ENCODE measurements at regions not wholly inside any gene's neighbourhood (a gene's known extent, or its start where the extent isn't known, plus 50 kb on each side); places are given as distances from the start of the nearest gene placed in this dataset.
"Not testable (repeated sequence)": the region's sequence is repeated elsewhere in the genome, so short reads cannot be mapped to it uniquely, and the experiment has no call there.

- H3K27ac ChIP-seq (ENCODE audit: low read depth, low read length) = no peak overlapping the region
- no peaks in the 10 kb centered on the region for H3K4me1 ChIP-seq (ENCODE audit: control insufficient read depth, insufficient read depth, low read length)
- no peaks in the 10 kb centered on the region for H3K36me3 ChIP-seq (ENCODE audit: control insufficient read depth, insufficient read depth, low read length)
- no peak overlapping the region for H3K4me3 ChIP-seq (ENCODE audit: low read depth, low read length)
- H3K9me3 ChIP-seq (ENCODE audit: control insufficient read depth, insufficient read depth, low read length) = no peaks in the 10 kb centered on the region
- DNase-seq (ENCODE audit: low read depth in 4 of 6, low spot score in 6 of 6) = peak in 1 of 6 donors; percentile 6
- H3K27me3 ChIP-seq (ENCODE audit: control insufficient read depth, insufficient read depth, low read length) = no peaks in the 10 kb centered on the region
- WGBS (ENCODE audit: insufficient coverage) = 84% methylated on average over 5 of the region's 5 CpGs
Observed at GRCh38 chr5:17966640-17967402, 332.6 kb downstream of the TAF11L14 start.

- Histone ChIP-seq H3K4me1 (ENCODE audit: control insufficient read depth, insufficient read depth, low read length) (no peaks in the 10 kb centered on the region), H3K4me3 (ENCODE audit: low read depth, low read length) (no peak overlapping the region), H3K27me3 (ENCODE audit: control insufficient read depth, insufficient read depth, low read length) (no peaks in the 10 kb centered on the region), H3K27ac (ENCODE audit: low read depth, low read length) (no peak overlapping the region), H3K9me3 (ENCODE audit: control insufficient read depth, insufficient read depth, low read length) (no peaks in the 10 kb centered on the region), H3K36me3 (ENCODE audit: control insufficient read depth, insufficient read depth, low read length) (no peaks in the 10 kb centered on the region)
- WGBS (ENCODE audit: insufficient coverage) = no CpG with 5 or more reads among the region's 1 CpG
- DNase-seq (ENCODE audit: low read depth in 4 of 6, low spot score in 6 of 6) = no peak
Observed at GRCh38 chr5:17976404-17976803, 342.1 kb downstream of the TAF11L14 start.

- no peak for DNase-seq (ENCODE audit: low read depth in 4 of 6, low spot score in 6 of 6)
- H3K36me3 ChIP-seq (ENCODE audit: control insufficient read depth, insufficient read depth, low read length) = no peaks in the 10 kb centered on the region
- no peak overlapping the region for H3K4me3 ChIP-seq (ENCODE audit: low read depth, low read length)
- 100% methylated on average over 2 of the region's 2 CpGs for whole genome bisulfite sequencing (ENCODE audit: insufficient coverage)
- no peaks in the 10 kb centered on the region for H3K27me3 ChIP-seq (ENCODE audit: control insufficient read depth, insufficient read depth, low read length)
- no peaks in the 10 kb centered on the region for H3K4me1 ChIP-seq (ENCODE audit: control insufficient read depth, insufficient read depth, low read length)
- H3K27ac ChIP-seq (ENCODE audit: low read depth, low read length) = no peak overlapping the region
- no peaks in the 10 kb centered on the region for H3K9me3 ChIP-seq (ENCODE audit: control insufficient read depth, insufficient read depth, low read length)
Observed at GRCh38 chr5:17978954-17979353, 344.7 kb downstream of the TAF11L14 start.

GRCh38 chr5:17982626-17983025 lies 348.4 kb downstream of the TAF11L14 start:
- 94% methylated on average over 2 of the region's 3 CpGs for WGBS (ENCODE audit: insufficient coverage)
- H3K4me3 ChIP-seq (ENCODE audit: low read depth, low read length); H3K27me3 ChIP-seq (ENCODE audit: control insufficient read depth, insufficient read depth, low read length); H3K36me3 ChIP-seq (ENCODE audit: control insufficient read depth, insufficient read depth, low read length); H3K27ac ChIP-seq (ENCODE audit: low read depth, low read length); H3K9me3 ChIP-seq (ENCODE audit: control insufficient read depth, insufficient read depth, low read length); DNase-seq (ENCODE audit: low read depth in 4 of 6, low spot score in 6 of 6); H3K4me1 ChIP-seq (ENCODE audit: control insufficient read depth, insufficient read depth, low read length): not testable (repeated sequence)

DNA sequence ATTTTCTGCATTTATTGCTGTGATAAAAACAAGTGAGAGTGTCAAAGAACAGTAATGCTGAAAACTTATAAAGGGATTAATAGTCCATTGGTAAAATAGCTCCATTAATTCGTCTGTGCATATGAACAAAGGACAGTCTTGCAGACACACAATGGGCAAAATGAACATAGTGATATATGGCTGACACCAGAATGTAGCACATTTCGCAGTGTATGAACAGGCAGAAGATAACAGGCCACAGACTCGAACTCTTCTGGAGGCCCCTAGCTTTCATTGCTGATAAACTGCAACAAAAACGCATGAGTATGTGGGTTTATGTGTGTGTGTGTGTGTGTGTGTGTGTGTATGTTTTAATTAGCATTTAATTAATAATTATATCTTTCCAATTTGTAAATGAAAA lies 354.8 kb downstream of the TAF11L14 start:
- H3K27me3 ChIP-seq (ENCODE audit: control insufficient read depth, insufficient read depth, low read length) = no peaks in the 10 kb centered on the region
- peak in 2 of 6 donors; percentile 23 to 69 for DNase-seq (ENCODE audit: low read depth in 4 of 6, low spot score in 6 of 6)
- H3K4me1 ChIP-seq (ENCODE audit: control insufficient read depth, insufficient read depth, low read length) = no peaks in the 10 kb centered on the region
- no peaks in the 10 kb centered on the region for H3K9me3 ChIP-seq (ENCODE audit: control insufficient read depth, insufficient read depth, low read length)
- WGBS (ENCODE audit: insufficient coverage) = 51% methylated on average over 2 of the region's 4 CpGs
- no peaks in the 10 kb centered on the region for H3K36me3 ChIP-seq (ENCODE audit: control insufficient read depth, insufficient read depth, low read length)
- no peak overlapping the region for H3K27ac ChIP-seq (ENCODE audit: low read depth, low read length)
- H3K4me3 ChIP-seq (ENCODE audit: low read depth, low read length) = no peak overlapping the region

GRCh38 chr5:17989567-17990563 lies 355.6 kb downstream of the TAF11L14 start:
- no peaks in the 10 kb centered on the region for H3K36me3 ChIP-seq (ENCODE audit: control insufficient read depth, insufficient read depth, low read length)
- H3K27me3 ChIP-seq (ENCODE audit: control insufficient read depth, insufficient read depth, low read length) = no peaks in the 10 kb centered on the region
- H3K4me1 ChIP-seq (ENCODE audit: control insufficient read depth, insufficient read depth, low read length) = no peaks in the 10 kb centered on the region
- H3K4me3 ChIP-seq (ENCODE audit: low read depth, low read length) = no peak overlapping the region
- no peak overlapping the region for H3K27ac ChIP-seq (ENCODE audit: low read depth, low read length)
- 19% methylated on average over 2 of the region's 6 CpGs for WGBS (ENCODE audit: insufficient coverage)
- DNase-seq (ENCODE audit: low read depth in 4 of 6, low spot score in 6 of 6) = peak in 5 of 6 donors; percentile 58 to 98 (median 61)
- H3K9me3 ChIP-seq (ENCODE audit: control insufficient read depth, insufficient read depth, low read length) = no peaks in the 10 kb centered on the region

DNA sequence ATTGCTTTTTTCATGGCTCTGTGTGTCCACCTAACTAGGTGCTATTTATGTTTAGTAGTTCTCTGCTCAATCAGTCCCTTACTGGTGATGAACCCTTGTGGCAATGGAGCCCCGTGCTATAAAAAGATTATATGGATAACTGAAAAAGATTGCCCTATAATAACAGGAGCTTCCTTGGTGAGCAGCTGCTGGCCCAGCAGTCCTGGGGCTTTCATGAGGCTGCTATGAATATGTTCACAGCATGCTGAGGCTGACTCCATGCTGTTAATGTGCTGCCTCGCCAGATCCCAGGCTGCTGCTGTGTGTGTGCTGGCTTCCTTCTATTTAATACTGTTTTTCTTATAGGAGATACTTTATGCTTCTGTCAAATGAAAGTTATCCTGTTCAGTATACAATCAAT lies 357.5 kb downstream of the TAF11L14 start:
- no CpG with 5 or more reads among the region's 2 CpGs for WGBS (ENCODE audit: insufficient coverage)
- H3K4me3 ChIP-seq (ENCODE audit: low read depth, low read length) = no peak overlapping the region
- H3K27me3 ChIP-seq (ENCODE audit: control insufficient read depth, insufficient read depth, low read length) = no peaks in the 10 kb centered on the region
- DNase-seq (ENCODE audit: low read depth in 4 of 6, low spot score in 6 of 6) = peak in 3 of 6 donors; percentile 37 to 93 (median 76)
- H3K27ac ChIP-seq (ENCODE audit: low read depth, low read length) = no peak overlapping the region
- H3K9me3 ChIP-seq (ENCODE audit: control insufficient read depth, insufficient read depth, low read length) = no peaks in the 10 kb centered on the region
- no peaks in the 10 kb centered on the region for H3K4me1 ChIP-seq (ENCODE audit: control insufficient read depth, insufficient read depth, low read length)
- H3K36me3 ChIP-seq (ENCODE audit: control insufficient read depth, insufficient read depth, low read length) = no peaks in the 10 kb centered on the region

DNA sequence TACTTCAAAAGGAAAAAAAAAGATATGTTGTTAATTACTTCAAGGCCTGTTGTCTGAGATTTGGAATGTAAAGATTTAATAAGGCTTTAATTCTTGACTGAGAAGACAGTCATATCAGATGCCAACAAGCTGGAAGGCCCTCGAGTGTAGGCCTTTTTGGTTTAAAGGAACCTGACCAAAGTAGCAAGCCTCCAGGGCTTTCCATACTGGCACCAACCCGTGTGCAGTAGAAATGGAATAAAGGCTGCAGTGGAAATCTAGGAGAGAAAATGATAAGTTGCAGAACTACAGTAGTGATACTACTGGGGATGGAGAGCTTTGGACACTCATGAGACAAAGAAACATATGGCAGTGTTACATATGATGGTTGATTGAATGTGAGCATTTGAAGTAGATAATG lies 358.0 kb downstream of the TAF11L14 start:
- WGBS (ENCODE audit: insufficient coverage) = 61% methylated on average over 2 of the region's 2 CpGs
- H3K27ac ChIP-seq (ENCODE audit: low read depth, low read length) = no peak overlapping the region
- H3K4me3 ChIP-seq (ENCODE audit: low read depth, low read length) = no peak overlapping the region

DNA sequence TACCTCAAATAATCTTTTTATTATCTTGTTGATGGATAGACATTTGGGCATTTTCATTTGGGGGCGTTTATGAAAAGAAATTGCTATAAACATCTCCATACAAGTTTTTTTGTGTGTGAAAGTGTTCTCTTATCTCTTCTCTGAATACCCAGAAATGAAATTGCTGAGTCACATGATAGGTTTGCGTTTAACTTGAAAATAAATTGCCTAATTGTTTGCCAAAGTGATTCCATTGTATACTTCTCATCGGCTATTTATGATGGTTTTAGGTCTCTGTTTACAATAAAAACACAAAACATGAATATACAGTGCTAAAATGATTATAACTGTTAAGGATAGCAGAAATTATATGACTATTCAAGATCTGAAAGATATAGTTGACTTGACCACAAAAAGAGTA lies 361.7 kb downstream of the TAF11L14 start:
- WGBS (ENCODE audit: insufficient coverage) = no CpG with 5 or more reads among the region's 3 CpGs
- Histone ChIP-seq H3K27ac (ENCODE audit: low read depth, low read length) (no peak overlapping the region), H3K27me3 (ENCODE audit: control insufficient read depth, insufficient read depth, low read length) (no peaks in the 10 kb centered on the region), H3K4me3 (ENCODE audit: low read depth, low read length) (no peak overlapping the region), H3K4me1 (ENCODE audit: control insufficient read depth, insufficient read depth, low read length) (no peaks in the 10 kb centered on the region), H3K9me3 (ENCODE audit: control insufficient read depth, insufficient read depth, low read length) (no peaks in the 10 kb centered on the region), H3K36me3 (ENCODE audit: control insufficient read depth, insufficient read depth, low read length) (no peaks in the 10 kb centered on the region)
- no peak for DNase-seq (ENCODE audit: low read depth in 4 of 6, low spot score in 6 of 6)

More for the DNA sequence above, 358.0 kb downstream of the TAF11L14 start:
- Histone ChIP-seq H3K27me3 (ENCODE audit: control insufficient read depth, insufficient read depth, low read length) (no peaks in the 10 kb centered on the region), H3K4me1 (ENCODE audit: control insufficient read depth, insufficient read depth, low read length) (no peaks in the 10 kb centered on the region), H3K9me3 (ENCODE audit: control insufficient read depth, insufficient read depth, low read length) (no peaks in the 10 kb centered on the region), H3K36me3 (ENCODE audit: control insufficient read depth, insufficient read depth, low read length) (no peaks in the 10 kb centered on the region)
- DNase-seq (ENCODE audit: low read depth in 4 of 6, low spot score in 6 of 6) = peak in 1 of 6 donors; percentile 2

Data from spinal cord (tissue), 9 donors.